ENCODE measurements at regions not wholly inside any gene's neighbourhood (a gene's known extent, or its start where the extent isn't known, plus 50 kb on each side); places are given as distances from the start of the nearest gene placed in this dataset.
"Not testable (repeated sequence)": the region's sequence is repeated elsewhere in the genome, so short reads cannot be mapped to it uniquely, and the experiment has no call there.

DNA sequence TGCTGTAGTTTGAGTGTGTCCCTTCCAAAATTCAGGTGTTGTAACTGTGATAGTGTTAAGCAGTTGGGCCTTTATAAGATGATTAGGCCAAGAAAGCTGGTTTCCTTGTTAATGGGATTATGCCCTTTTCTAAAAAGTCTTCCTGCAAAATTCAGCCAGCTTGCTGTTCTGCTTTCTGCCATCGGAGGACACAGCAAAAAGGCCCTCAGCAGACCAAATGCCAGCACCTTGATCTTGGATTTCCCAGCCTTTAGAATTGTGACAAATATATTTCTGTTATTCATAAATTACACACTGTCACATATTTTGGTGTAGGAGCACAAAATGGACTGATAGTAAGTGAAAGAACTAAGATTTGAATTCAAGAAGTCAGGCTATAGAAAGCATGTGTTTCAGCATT lies 203.2 kb downstream of the IZUMO3 start:
- DNase-seq (ENCODE audit: low read depth), result no peak

DNA sequence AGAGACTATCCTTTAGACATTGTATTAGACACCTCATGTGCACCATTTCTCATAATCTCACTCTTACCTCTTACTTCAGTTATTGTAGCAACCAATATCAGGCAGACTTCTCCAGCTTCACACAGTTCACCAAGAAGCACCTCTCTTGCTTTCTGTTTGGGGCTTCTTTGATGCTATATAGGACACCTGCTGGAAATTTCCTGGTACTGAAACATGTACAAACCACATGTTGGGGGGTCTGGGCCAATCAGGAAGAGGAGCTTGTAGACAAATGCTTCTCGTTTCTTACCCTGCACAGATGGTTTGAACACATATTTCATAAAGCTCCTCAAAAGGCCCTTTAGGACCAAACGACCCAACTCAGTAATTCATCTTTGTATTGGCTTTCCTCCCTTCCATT lies 212.1 kb downstream of the IZUMO3 start:
- no peak for DNase-seq (ENCODE audit: low read depth)

DNA sequence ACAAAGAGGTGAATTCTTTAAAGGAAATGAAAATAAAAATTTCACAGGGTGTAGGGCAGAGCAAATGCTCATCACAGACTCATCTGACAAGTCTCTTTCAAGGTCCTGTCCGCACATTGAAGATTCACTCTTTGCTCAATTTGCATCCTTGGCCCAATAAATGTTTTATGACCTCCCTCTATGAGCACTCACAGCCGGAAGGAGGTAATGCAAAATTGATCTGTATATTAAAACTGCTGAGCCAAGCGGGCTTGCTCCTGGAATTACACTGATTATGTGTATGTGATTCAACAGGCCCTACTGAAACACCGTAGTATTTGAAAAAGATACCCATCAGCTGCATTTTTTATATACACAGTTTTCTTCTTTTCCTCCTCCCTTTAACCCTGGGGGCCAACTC lies 246.8 kb downstream of the IZUMO3 start:
- DNase-seq (ENCODE audit: low read depth), result no peak

DNA sequence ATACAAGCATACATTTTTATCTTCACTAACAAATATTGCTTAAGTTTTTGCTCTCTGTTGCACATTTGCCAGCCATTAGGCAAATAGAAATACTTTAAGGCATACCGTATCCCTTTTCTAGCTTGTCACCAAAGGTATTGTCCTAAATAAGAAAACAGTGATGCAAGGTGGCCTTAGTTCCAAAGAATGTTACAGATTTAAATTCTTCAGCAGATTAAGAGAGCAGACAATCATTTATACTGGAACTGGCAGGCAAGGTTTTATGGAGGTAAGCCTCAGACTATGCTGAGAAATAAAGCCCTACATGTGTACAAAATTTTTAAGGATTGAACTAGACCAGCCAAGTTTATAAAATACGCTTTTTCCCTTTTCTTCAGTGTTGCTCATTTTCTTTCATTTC lies 247.8 kb downstream of the IZUMO3 start:
- no peak for DNase-seq (ENCODE audit: low read depth)

DNA sequence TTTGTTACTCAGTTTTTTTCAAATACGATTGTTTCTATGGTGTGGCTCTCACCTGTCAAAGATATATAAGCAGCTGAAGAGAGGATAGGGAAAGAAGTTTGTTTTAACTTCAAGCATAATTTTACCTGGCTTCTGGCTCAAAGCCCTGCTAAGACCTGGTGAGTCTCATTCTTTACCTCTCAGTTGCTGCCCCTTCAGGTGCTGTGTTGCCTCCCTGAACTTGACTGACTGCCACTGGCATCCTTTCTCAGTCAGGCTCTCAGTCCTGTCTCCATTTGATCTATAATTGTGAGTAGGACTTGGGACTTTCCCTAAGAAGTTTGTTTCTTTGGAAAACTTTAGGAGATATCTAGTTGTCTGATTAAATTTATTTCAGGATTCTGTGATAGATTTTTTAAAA lies 249.6 kb downstream of the IZUMO3 start:
- DNase-seq (ENCODE audit: low read depth), result no peak

DNA sequence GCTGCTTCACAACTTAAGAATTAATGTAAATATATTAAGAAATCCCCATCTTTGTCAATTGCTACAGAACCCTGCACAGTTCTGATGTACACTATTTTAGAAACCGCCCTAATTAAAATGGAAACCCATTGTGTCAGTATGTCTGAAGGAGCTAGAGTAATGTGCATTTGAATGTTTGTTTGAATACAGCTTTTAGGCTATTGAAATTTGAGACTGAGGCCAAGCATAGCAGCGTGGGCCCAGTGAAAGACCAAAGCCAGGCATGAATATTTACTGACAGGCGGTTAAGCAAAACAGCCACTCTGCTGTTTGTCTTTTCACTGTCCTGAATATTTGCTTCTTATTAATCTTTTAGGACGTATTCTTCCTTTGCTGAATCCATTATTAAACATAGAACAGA lies 252.3 kb downstream of the IZUMO3 start:
- DNase-seq (ENCODE audit: low read depth), result no peak

DNA sequence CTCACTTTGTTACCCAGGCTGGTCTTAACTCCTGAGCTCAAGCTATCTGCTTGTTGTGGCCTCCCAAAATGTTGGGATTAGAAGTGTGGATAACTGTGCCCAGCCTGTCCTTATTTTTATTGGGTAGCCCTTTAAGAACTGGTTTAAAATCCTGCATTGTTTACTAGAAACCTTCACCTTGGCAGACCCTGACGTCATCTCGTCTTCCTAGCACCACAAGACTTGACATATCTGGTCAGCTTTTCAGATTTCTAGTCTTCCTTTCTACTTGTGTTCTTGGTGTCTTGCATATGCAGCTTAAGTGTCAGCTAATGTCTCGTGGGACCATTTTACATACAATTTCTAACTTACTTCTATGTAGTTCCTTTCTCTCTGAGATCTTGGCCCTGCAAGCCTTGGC lies 258.9 kb downstream of the IZUMO3 start:
- no peak for DNase-seq (ENCODE audit: low read depth)

DNA sequence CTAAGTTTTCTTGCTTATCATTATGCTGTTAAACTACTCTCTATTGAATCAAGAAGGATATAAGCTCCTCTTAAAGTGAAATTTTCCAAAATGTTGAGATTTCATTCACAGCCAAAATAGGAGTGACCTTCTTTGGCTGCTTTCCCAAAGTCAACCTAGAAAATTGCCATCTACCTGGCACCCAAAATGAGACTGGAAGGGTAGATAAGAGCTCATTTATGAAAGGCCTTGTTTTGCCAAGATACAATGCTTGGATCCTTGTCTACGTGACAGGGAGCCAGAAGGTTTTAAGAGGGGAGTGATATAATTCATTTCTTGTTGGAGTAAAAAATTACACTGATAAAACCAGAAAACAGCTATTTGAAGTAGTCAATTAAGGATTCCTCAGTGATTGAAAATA lies 287.1 kb downstream of the IZUMO3 start:
- no peak for DNase-seq (ENCODE audit: low read depth)

DNA sequence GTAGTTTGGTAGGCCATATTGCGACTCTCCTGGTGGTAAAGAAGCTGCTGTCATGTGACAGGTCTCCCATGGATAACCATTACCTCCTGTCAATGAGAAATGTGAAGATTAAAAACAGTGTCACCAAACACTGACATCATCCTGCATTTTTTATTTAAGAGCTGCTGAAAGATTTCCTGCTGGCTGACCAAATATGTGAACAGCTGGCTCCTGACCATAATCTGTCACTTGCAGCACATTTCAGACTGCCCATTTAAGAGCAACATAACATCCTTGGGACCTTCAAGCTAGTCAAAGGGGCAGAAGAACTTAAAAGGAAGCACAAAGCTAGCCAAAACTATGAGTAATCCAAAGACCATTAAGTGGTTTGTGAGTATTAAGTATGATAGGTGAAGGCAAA lies 288.0 kb downstream of the IZUMO3 start:
- peak; percentile 34 for DNase-seq (ENCODE audit: low read depth)

DNA sequence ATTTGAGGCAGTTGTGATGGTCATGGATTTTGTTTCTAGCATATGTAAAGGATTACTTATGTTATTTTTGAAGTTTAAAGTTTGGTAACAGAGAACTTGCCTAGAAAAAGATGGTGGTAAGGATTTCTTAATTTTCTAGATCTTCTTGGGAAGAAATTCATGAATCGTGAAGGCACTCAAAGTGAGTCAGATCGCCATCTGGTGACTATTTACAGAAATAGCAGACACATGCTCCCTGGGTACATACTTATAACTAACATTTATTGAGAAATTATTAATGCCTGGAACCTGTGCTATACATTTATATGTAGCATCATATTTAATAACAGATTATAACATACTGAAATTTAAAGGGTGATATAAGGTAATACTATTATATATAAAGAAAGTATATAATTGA lies 299.7 kb downstream of the IZUMO3 start:
- DNase-seq (ENCODE audit: low read depth), result no peak

DNA sequence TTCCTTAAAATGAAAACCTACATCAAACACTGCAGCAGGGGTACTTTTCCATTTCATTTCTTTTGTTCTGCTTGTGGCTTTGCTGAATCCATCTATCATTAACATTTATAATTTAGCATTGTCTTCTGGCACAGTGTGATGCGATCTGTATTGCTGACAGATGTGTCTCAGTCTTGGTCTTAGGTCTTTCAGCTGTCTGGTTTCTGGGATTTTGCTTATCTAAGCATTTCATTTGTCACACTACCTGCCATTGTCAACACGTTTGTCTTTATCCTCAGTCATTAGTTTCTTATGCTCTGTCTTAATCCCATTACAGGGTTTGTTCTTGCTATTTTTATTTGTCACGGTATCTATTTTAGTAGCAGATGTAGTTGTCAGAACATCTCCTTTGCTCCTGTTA lies 303.1 kb downstream of the IZUMO3 start:
- no peak for DNase-seq (ENCODE audit: low read depth)

DNA sequence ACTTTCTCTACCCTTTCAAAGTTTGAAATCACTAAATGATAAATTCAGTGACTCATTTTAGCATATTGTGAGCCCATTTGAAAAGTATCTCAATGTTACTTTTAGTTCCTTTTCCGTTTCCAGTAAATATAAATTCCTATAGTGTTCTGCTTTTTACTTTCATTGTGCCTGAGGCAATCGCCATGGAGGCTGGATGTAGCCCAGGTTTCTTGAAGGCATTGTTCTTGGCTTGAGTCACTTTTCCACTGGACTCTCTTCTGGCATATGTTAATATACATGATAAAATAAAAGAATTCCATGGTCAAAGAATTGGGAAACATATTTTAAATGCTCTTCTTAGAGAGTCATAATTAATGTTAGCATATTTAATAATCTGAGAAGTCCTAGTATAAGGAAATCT lies 327.0 kb downstream of the IZUMO3 start:
- peak; percentile 69 for DNase-seq (ENCODE audit: low read depth)

DNA sequence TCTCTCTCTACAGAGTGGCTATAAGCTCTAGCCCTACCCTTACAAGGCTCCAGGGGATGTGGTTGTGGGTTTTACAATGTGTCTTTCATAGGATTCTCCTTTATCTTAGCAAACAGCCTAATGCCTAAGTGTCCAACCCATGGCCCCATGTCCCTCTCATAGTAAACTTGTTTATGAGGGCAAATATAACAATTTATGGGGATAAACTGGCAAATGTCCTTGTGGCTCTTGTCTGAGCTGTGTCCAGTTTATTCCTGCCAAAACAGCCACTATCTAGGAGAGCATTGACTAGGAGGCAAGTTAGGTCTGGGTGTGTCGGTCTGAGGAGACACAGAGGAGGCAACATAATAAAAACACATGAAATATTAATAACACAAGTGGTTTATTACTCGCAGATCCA lies 335.1 kb downstream of the IZUMO3 start:
- no peak for DNase-seq (ENCODE audit: low read depth)

DNA sequence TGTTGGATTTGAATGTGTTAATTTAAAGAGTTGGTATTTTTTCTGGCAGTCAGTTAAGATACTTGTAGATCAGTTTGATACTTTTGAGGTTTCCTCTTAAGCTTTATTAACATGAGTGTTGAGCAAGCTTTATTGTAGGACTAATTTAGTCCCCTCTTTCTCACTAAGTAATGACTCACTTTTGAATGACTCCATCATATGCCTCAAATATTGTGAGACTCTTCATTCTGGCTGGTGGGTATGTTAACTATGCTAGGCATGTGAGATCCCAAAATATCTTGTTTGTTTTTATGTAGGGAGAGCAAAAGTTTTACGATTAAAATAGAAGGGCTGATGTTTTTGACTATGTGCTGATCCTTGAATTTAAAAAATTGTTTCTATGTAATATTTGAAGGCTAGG lies 355.7 kb downstream of the IZUMO3 start:
- DNase-seq (ENCODE audit: low read depth), result peak; percentile 38

DNA sequence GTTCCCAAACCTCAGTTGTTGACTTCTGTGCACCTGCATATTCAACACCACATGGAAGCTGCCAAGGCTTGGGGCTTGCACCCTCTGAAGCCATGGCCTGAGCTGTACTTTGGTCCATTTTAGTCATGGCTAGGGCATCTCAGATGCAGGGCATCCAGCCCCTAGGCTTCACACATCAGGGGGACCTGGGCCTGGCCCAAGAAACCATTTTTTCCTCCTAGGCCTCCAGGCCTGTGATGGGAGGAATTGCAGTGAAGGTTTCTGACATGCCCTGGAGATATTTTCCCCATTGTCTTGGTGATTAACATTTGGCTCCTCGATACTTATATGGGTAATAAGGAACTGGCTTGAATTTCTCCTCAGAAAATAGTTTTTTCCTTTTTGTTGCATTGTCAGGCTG lies 354.5 kb upstream of the ELAVL2 start:
- not testable (repeated sequence) for DNase-seq (ENCODE audit: low read depth)

DNA sequence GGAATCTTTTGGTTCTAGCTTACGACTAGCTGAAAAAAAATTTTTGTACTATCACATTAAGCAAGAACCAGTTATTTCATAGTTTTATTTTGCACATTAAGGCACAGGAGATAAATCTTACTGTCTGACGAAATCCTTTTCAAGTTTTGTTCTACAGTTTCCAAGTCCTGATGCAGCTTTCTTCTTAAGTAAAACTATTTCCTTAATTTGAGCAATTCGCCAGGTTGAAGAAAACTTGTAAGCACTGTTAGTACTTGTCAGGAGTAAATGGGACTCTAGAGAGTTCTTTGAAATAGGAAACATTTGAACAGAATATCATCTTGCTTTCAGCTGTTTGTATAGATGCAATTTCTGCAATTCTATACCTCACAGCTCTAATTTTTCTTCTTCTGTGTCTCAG lies 318.8 kb upstream of the ELAVL2 start:
- DNase-seq (ENCODE audit: low read depth), result no peak

DNA sequence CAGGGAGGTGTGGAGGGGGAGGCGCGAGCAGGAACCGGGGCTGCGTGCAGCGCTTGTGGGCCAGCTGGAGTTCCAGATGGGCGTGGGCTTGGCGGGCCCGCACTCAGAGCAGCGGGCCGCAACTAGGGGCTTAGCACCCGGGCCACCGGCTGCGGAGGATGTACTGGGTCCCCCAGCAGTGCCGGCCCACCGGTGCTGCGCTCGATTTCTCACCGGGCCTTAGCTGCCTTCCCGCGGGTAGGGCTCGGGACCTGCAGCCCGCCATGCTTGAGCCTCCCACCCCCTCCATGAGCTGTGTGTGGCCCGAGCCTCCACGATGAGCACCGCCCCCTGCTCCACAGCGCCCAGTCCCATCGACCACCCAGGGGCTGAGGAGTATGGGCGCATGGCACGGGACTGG lies 309.0 kb upstream of the ELAVL2 start:
- not testable (repeated sequence) for DNase-seq (ENCODE audit: low read depth)

DNA sequence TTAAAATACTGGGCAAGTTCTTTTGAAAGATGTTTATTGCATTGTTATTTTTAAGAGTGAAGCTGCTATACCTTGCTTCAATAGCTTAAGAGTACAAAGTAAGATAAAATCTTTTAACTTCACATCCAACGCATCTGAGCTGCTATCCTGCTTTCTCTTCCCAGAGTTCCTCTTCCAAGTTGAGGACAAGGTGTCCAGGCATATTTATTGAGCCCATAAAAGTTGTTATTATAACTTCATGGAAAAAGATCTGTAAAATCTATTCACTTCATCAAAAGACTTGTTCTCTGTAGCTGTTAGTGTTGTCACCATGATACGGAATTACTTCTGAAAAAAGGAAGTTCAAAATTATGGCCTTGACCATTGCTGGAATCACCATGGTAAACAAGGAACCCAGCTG lies 306.2 kb upstream of the ELAVL2 start:
- no peak for DNase-seq (ENCODE audit: low read depth)

DNA sequence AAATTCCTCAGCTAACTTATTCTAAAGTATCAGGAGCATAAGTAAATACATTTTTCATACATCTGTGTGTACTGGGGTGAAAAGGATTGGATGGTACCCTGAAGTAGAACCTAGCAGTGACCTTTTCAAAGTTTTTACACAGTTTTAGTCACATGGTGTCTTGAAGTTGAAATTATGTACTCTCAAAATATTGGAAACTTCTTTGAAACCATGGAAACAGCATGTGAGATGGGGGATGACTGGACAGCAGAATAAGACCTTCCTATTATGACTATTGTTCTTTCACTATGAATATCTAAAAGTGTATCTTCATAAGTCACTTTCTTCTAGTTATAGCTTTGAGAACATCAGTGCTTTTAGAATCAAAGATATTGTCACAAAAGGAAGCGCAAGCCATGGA lies 301.5 kb upstream of the ELAVL2 start:
- no peak for DNase-seq (ENCODE audit: low read depth)

DNA sequence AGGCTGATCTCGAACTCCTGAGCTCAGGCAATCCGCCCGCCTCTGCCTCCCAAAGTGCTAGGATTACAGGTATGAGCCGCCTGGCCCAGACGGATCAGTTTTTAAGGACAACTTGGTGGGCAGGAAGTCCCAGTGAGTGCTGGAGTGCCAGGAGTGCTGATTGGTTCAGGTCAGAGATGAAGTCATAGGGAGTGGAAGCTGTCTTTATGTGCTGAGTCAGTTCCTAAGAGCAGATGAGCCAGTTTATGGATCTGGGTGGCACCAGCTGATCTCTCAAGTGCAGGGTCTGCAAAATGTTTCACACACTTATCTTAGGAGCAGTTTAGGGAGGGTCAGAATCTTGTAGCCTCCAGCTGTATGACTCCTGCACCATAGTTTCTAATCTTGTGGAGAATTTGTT lies 292.1 kb upstream of the ELAVL2 start:
- no peak for DNase-seq (ENCODE audit: low read depth)

DNA sequence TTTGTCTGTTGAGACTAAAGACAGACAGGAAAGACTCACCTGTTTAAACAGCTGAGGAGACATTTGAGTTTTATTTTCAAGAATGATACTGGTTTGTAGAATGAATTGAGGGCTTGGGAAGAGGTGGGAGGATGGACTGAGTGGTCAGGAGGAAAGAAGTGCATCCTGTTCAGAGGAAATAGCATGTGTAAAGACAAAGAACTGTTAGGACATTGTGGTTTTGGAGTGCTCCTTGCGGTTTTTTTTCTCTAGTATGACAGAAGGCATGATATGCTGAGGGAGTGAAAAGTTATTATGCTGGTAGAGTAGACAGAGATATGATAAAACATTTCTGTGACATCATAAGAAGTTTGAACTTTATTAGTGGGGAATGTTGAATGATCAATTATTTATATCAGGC lies 270.7 kb upstream of the ELAVL2 start:
- no peak for DNase-seq (ENCODE audit: low read depth)

DNA sequence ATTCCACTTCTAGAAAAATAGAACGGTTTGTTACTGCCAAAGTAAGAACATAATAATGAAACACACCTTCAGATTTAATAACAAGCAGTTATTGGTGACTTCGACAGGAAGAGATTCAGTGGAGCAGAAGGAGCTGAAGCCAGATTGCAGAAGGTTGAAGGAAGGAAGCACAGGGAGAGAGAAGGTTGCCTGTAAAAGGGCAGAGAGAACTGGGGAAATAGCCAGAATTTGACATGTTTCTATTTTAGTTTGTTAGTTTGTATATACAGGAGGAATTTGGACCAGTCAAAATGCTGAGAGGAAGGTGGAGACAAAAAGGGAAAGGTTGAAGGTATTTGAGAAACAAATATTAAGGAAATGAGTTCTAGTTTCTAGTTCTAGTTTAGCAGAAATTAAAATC lies 269.2 kb upstream of the ELAVL2 start:
- no peak for DNase-seq (ENCODE audit: low read depth)

DNA sequence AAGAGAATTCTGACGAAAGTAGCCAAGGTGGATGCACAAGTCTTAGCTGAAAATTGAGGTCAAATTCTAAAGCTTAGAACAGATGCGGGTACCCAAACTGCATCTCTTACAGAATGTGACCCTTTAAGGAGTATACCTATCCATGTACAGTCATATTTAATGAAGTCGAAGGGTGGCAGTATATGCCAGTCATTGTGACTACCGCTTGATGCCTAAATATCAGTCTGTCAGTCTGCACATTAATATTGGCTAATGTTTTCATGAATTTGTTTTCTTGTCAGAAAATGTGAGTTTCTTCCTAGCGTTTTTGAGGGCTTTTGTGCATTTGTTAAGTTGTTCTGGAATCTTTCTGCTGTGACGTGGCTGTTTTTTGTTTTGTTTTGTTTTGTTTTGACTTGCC lies 264.5 kb upstream of the ELAVL2 start:
- DNase-seq (ENCODE audit: low read depth), result no peak

DNA sequence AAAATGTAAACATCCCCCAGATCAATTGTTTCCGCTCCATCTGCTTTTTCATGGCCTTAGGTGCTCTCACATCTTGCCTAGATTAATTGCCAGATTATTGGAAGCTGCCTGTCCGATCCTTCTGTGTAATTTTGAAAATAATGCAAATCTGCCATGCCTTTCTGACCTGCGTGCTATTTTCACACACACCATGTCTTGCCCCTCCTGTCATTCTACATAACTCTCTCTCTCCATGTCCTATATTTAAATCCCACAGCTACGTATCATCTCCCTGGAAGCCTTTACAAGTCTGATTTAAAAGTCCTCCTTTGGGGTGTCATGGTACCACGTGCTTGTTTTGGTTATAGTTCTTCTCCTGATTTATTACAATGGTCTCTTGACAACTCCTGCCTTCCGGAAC lies 247.6 kb upstream of the ELAVL2 start:
- DNase-seq (ENCODE audit: low read depth), result no peak

DNA sequence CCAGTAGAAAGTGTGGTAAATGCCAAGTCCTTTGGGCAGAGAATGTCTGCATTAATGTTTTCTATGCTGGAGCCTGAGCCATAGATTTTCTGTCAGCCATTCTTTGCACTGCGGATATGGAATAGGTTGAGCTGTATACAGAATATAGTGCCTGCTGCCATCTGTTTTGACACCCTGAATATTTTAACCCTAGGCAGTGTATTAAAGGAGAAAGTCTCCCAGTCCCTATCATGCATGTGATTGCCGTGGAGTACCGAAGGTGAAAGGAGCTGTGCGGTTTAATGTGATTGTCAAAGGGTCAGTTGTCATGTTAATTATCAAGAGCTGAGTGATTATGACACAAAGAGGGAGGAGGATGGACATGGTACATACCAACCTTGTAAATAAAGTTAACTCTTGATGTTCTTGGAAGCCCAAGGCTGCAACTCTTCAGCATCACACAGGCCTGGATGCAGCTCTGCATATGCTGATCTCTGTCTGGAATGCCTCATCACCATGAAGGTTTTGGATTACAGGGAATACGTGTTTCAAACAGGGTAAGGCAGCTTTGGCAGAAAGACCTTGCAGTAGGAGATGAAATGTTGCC lies 247.1 kb upstream of the ELAVL2 start:
- no peak for DNase-seq (ENCODE audit: low read depth)
